ENCODE measurements at regions not wholly inside any gene's neighbourhood (a gene's known extent, or its start where the extent isn't known, plus 50 kb on each side); places are given as distances from the start of the nearest gene placed in this dataset.
A peak's percentile ranks its signal among the peaks of the same experiment; 100 is the strongest.

DNA sequence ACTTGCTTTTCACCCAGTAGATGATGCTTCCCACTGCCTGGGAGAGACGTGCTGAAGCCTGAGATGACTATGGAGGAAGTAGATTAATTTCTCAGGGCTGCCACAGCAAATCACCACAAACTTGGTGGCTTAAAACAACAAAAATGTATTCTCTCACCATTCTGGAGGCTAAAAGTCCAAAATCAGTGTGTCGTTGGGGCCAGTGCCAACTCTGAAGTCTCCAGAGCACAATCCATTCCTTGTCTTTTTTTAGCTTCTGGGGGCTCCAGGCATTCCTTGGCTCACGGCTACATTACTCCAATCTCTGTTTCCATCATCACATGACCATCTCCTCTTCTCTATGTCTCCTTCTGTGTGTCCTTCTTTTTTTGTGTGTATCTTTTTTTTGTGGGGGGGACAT is 105.8 kb upstream of the C1QTNF7 start:
- no peaks in the 10 kb centered on the region for H3K36me3 ChIP-seq (ENCODE audit: insufficient read depth, low read length, poor library complexity, severe bottlenecking)
- CTCF ChIA-PET = no interaction called here
- POLR2A ChIA-PET (ENCODE audit: low non-redundant PET) = no interaction called here
- no peak overlapping the region for H3K4me3 ChIP-seq (ENCODE audit: low read depth, low read length, poor library complexity, severe bottlenecking)
- H3K27ac ChIP-seq (ENCODE audit: low read depth, low read length, poor library complexity, severe bottlenecking) = no peak overlapping the region
- TF ChIP-seq, protein P1, sequence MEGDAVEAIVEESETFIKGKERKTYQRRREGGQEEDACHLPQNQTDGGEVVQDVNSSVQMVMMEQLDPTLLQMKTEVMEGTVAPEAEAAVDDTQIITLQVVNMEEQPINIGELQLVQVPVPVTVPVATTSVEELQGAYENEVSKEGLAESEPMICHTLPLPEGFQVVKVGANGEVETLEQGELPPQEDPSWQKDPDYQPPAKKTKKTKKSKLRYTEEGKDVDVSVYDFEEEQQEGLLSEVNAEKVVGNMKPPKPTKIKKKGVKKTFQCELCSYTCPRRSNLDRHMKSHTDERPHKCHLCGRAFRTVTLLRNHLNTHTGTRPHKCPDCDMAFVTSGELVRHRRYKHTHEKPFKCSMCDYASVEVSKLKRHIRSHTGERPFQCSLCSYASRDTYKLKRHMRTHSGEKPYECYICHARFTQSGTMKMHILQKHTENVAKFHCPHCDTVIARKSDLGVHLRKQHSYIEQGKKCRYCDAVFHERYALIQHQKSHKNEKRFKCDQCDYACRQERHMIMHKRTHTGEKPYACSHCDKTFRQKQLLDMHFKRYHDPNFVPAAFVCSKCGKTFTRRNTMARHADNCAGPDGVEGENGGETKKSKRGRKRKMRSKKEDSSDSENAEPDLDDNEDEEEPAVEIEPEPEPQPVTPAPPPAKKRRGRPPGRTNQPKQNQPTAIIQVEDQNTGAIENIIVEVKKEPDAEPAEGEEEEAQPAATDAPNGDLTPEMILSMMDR (conservative IDR thresholded peaks at IDR 0.05; ENCODE audit: low read depth, low read length) = no peak
- no peaks in the 10 kb centered on the region for H3K4me1 ChIP-seq (ENCODE audit: insufficient read depth, low read length, poor library complexity, severe bottlenecking)
- intact Hi-C loops (cut with micrococcal nuclease; ENCODE audit: unreplicated experiment) = no loop called here
- no peak for DNase-seq (ENCODE audit: low spot score)
- no TSS peak for BruUV-seq (replicated peaks)
- no peaks in the 10 kb centered on the region for H3K27me3 ChIP-seq (replicated peaks; ENCODE audit: insufficient read depth, low read depth, low read length, poor library complexity)
- no peaks in the 10 kb centered on the region for H3K9me3 ChIP-seq (ENCODE audit: low read depth, low read length, poor library complexity, severe bottlenecking)

DNA sequence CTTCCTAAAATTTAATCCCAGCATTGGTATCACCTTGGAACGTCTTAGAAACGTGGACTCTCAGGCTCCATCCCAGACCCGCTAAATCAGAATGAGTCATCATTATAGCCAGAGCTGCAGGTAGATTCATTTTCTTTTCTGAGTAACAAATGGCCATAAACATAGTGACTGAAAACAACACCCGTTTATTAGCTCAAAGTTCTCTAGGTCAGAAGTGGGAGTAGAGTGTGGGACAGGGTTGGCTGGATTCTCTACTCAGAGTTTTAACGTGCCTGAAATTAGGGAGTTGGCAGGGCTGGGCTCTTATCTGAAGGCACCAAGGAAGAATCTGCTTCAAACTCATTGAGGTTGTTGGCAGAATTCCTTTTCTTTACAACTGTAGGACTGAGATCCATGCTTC is 101.8 kb upstream of the C1QTNF7 start:
- TF ChIP-seq EZH2 (IDR thresholded peaks at IDR 0.05; ENCODE audit: borderline replicate concordance, low read depth, low read length, poor library complexity, severe bottlenecking) = no peak
- TF ChIP-seq, protein P1 (conservative IDR thresholded peaks at IDR 0.05; ENCODE audit: low read depth, low read length) = no peak
- H3K27ac ChIP-seq (ENCODE audit: low read depth, low read length, poor library complexity, severe bottlenecking) = no peak overlapping the region
- no peaks in the 10 kb centered on the region for H3K36me3 ChIP-seq (ENCODE audit: insufficient read depth, low read length, poor library complexity, severe bottlenecking)
- intact Hi-C loops (cut with micrococcal nuclease; ENCODE audit: unreplicated experiment) = no loop called here
- no peak overlapping the region for H3K4me3 ChIP-seq (ENCODE audit: low read depth, low read length, poor library complexity, severe bottlenecking)
- no peaks in the 10 kb centered on the region for H3K27me3 ChIP-seq (replicated peaks; ENCODE audit: insufficient read depth, low read depth, low read length, poor library complexity)
- POLR2A ChIA-PET (ENCODE audit: low non-redundant PET) = no interaction called here
- H3K4me1 ChIP-seq (ENCODE audit: insufficient read depth, low read length, poor library complexity, severe bottlenecking) = no peaks in the 10 kb centered on the region
- no peak for DNase-seq (ENCODE audit: low spot score)
- no TSS peak for BruUV-seq (replicated peaks)
- CTCF ChIA-PET = no interaction called here
- H3K9me3 ChIP-seq (ENCODE audit: low read depth, low read length, poor library complexity, severe bottlenecking) = no peaks in the 10 kb centered on the region

DNA sequence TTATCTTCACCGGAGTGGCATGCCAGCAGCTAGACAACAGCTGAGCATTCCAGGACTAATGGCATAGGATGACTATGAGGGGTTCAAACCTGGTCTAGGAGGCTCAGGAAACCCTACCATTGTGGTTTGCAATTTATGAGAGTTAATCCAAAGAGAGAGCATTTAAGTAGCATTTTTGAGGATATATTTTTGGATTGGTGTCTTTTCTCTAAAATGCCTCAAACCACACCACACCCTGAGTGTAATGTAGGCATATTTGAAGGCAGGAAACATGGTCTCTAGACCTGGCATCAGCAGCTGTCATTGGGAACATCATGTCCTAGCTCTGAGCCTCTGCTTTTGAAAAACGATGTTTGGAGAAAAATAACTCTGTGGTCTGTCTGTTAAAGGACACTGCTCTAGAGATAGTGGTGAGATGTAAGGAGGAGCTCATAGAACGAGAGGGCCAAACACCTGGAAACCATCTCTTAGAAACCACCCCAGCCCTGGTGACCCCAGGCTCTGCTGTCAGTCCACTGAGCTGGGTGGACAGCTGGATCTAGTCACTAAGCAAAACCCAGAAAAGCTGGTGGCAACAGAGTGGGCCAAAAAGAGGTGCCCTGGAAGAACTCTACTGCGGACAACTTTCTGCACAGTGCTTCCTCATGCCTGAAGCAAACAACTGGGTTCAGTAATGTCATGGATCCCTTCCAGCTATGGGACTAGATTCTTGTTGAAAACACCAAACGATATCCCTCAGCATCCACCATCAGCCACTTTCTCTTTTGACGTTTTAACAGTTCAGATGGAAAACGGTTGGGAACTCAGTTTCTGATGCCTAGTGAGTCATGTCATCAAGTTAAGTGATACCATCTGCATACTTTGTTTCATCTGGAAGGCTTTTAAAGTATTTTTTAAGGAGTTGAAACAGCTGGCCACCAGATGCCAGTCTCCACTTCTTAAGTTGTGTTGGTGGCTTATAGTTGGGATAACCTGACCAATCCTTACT is 100.2 kb upstream of the C1QTNF7 start:
- ChIA-PET CTCF (no interaction called here), POLR2A (ENCODE audit: low non-redundant PET) (no interaction called here)
- no TSS peak for BruUV-seq (replicated peaks)
- no peaks in the 10 kb centered on the region for H3K9me3 ChIP-seq (ENCODE audit: low read depth, low read length, poor library complexity, severe bottlenecking)
- peak; percentile 70 for DNase-seq (ENCODE audit: low spot score)
- intact Hi-C loops (cut with micrococcal nuclease; ENCODE audit: unreplicated experiment) = no loop called here
- H3K36me3 ChIP-seq (ENCODE audit: insufficient read depth, low read length, poor library complexity, severe bottlenecking) = no peaks in the 10 kb centered on the region
- no peaks in the 10 kb centered on the region for H3K27me3 ChIP-seq (replicated peaks; ENCODE audit: insufficient read depth, low read depth, low read length, poor library complexity)
- no peak overlapping the region for H3K27ac ChIP-seq (ENCODE audit: low read depth, low read length, poor library complexity, severe bottlenecking)
- H3K4me1 ChIP-seq (ENCODE audit: insufficient read depth, low read length, poor library complexity, severe bottlenecking) = no peaks in the 10 kb centered on the region
- no peak overlapping the region for H3K4me3 ChIP-seq (ENCODE audit: low read depth, low read length, poor library complexity, severe bottlenecking)
- TF ChIP-seq EZH2 (IDR thresholded peaks at IDR 0.05; ENCODE audit: borderline replicate concordance, low read depth, low read length, poor library complexity, severe bottlenecking) = no peak
- TF ChIP-seq, protein P1 (conservative IDR thresholded peaks at IDR 0.05; ENCODE audit: low read depth, low read length) = peak; percentile 38; the same call in 1 of the 2 replicates

Measured in A673 (cell line).